ENCODE measurements at regions not wholly inside any gene's neighbourhood (a gene's known extent, or its start where the extent isn't known, plus 50 kb on each side); places are given as distances from the start of the nearest gene placed in this dataset.

DNA sequence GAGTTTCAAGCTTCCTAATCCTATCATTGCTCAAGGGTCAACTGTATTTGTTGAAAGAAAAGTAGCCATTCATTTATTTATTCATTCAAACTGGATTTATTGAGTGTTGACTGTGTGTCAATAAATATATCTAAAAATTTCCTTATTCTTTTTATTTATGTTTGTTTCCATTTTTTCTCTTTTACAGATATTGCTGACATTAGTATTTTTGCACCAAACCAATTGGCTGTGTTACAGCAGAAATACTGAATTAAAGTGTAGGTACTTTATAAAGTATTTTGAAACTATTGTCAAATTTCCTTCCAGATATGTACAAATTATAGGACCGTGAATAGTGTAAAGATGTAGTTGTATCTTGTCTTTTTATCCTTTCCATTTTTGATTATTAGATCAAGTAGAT, 692.0 kb upstream of the SLC10A2 start:
- TF ChIP-seq, protein P1, sequence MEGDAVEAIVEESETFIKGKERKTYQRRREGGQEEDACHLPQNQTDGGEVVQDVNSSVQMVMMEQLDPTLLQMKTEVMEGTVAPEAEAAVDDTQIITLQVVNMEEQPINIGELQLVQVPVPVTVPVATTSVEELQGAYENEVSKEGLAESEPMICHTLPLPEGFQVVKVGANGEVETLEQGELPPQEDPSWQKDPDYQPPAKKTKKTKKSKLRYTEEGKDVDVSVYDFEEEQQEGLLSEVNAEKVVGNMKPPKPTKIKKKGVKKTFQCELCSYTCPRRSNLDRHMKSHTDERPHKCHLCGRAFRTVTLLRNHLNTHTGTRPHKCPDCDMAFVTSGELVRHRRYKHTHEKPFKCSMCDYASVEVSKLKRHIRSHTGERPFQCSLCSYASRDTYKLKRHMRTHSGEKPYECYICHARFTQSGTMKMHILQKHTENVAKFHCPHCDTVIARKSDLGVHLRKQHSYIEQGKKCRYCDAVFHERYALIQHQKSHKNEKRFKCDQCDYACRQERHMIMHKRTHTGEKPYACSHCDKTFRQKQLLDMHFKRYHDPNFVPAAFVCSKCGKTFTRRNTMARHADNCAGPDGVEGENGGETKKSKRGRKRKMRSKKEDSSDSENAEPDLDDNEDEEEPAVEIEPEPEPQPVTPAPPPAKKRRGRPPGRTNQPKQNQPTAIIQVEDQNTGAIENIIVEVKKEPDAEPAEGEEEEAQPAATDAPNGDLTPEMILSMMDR (IDR thresholded peaks at IDR 0.05; ENCODE audit: poor library complexity) = no peak
- TF ChIP-seq EZH2 (IDR thresholded peaks at IDR 0.05; ENCODE audit: borderline replicate concordance) (no peak), EZH2phosphoT487 (IDR thresholded peaks at IDR 0.05; ENCODE audit: low read depth, severe bottlenecking, unreplicated experiment) (no peak)

Data from hepatocyte (in vitro differentiated cells).